NCI-H1417 treated with DMSO at 0.1 percent for 48 hours (cell line): ENCODE measurements at regions not wholly inside any gene's neighbourhood (a gene's known extent, or its start where the extent isn't known, plus 50 kb on each side); places are given as distances from the start of the nearest gene placed in this dataset.

Source experiments
- DNase-seq: peaks from one replicate; lab custom pipeline; 2025; lab: John Stamatoyannopoulos, UW

DNA sequence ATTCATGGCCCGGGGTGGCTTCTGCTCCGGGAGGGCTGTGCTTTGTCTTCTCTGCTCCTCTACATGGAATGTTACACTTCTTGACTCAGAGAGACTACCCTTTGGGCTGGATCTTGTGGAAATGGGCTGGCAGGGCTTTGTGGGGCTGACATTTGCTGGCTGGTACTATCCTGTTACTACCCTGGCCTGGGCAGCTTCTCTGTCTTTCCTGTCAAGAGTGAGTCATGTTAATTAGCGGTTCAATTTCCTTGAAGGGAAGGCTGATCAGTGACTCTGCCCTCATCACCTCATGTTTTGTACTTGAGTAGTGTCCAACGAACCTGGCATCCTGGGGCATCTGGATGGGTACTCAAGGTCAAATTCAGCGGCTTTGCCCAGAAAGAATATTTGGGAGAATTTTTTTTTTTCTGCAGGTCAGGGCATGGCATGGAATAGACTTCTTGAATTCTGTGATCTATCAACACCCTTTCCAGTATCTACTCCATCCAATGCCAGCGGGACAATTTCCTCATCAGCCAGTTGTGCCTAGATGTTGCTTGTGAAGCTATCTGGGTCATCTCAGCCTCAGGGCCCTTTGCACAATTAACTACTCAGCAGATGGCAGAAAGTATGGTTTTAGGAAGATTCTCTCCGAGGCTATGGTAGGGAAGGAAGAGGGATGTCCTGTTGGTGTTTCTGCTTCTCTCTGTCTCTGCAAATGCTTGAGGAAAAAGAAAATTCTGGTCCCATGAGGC, 140.5 kb upstream of the PLET1 start:
- DNase-seq: no peak

GRCh38 chr11:112403432-112403831, 142.8 kb upstream of the PLET1 start:
- no peak for DNase-seq

DNA sequence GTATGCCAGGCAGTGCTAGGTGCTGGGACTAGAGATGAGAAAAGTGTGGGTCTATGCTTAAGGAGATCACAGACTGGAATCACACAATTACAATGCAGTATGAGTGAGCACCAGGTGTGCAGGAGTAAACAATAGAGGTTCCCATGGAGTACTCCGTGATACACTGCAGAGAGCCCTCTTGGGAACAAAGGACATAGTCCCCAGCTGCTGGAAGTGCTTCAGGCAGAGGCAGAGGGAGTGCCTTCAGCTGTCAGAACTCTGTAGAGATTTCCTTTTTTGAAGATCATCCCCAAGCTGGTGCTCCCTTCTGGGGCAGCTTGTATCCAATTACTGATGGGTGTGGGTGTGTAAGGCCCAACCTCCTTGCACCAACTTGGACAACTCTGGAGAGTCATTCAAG, 143.5 kb upstream of the PLET1 start:
- DNase-seq: peak; percentile 77

DNA sequence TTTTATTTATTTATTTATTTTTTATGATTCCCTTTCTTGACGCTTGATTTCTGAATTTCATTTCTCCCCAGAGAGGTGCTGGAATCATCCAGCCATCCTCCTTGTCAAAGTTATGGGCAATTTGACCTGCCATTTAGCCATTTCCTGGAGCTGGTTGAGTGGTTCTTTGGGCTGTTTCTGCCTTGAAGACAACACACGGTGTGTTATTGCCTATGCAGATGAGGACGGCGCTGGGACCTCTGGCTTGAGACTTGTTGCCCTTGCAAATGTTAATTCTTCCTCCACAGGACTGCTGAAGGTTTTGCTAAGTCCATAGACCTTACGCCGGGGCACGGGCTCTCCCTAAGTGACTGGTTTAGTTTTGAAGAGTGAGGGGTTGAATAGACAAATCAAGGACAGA, 147.9 kb upstream of the PLET1 start:
- DNase-seq: no peak

DNA sequence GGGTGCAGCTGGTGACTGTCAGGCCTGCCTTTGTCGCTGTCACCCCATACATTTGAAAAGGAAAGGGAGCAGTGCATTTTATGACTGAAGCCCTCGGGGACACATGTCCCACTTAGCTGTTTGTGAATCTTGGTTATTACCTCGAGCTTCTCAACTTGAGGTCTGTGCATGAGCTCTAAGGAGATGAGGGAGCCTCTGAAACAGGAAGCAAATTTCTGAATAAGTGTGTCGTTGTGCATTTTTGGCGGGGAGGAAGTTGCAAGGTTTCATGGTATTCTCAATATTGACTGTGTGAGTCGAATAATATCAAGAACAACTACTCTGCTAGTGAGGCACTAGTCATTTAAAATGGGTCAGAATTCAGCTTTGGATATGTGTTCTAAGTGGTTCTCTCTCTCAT, 149.7 kb upstream of the PLET1 start:
- DNase-seq: no peak

DNA sequence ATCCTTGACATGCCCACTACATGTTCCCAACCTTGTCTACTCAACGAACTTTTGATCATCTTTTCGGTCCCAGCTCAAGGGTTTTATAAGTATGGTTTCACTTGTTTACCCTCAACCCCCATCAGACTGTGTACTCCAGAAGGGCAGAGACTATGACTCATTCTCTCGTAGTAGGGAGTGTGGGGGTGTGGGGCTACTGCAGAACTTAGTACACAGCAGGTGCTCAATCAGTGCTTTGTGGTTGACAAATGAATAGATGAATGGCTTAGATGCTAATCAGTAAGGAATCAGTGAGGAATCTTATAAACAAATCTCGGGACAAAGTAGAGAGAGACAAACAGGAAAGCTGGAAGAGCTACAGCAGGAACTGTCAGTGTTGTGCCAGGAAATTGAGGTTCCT, 151.7 kb upstream of the PLET1 start:
- no peak for DNase-seq

DNA sequence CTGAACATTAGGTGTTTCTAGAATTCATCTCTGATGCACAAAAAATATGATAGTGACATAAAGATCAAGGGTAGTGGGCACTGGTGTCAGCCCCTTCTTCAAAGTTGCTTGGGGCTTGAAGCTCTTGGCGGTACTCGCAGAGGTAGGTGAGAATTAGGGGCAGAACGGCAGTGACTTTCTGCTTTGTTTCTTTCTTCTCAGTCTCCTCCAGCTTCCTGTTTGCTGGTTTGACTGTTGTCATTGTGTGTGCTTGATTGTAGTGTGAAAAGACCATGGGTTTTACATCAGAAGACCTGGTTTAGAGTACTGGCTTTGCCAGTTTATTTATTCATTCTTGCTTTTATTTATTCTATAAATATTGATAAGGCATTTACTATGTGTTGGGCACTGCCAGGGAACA, 156.7 kb upstream of the PLET1 start:
- no peak for DNase-seq

GRCh38 chr11:112418438-112418837, 157.8 kb upstream of the PLET1 start:
- no peak for DNase-seq

GRCh38 chr11:112421879-112422278, 161.2 kb upstream of the PLET1 start:
- DNase-seq: no peak

DNA sequence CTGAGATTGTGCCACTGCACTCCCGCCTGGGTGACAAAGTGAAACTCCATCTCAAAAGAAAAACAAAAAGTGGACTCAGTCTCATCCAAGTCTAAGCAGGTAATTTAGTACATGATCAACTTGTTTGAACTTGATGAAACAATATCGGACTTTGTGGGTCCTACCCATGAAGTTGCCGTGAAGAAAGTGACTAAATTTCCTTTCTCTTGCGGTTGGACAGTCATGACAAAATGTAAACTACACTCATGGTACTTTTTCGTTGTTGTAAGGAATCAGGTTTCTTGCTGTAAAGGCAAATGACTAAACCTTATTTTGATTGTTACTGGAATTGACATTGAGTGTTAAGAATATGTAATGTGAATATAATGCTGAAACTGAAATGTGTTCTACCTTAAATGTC, 164.5 kb upstream of the PLET1 start:
- no peak for DNase-seq

- DNase-seq: no peak
Observed at GRCh38 chr11:112437096-112437495, 176.4 kb upstream of the PLET1 start.

DNA sequence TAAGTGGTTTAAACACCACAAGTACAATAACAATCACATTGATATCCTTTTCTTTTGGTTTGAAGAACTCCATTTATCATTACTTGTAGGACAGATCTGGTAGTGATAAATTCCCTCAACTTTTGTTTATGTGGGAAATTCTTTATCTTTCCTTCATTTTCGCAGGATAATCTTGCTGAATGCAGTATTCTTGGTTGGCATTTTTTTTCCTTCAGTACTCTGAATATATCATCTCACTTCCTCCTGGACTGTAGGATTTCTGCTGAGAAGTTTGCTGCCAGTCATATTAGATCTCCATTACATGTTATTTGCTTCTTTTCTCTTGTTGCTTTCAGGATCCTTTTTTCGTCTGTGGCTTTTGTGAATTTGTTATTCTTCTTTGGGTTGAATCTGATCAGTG, 179.0 kb upstream of the PLET1 start:
- DNase-seq: no peak

GRCh38 chr11:112440518-112440917, 179.9 kb upstream of the PLET1 start:
- DNase-seq: no peak

DNA sequence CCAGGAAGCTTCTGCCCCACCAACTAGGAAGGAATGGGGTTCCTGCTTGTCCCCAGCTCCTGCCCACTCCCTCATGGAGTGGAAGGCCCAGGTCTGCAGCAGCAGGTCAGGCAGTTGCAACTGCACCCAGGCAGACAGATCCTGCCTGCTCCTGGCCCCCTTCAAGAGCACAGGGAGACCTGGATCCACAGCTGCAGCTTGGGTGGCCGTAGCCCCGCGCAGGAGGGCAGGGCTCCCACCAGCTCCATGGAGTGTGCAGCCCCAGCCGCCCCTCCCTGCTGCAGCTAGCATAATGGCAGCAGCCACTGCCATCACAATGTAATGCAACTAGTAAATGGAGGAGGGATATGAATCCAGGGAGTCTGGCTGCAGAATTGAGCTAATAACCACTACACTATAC, 187.5 kb upstream of the PLET1 start:
- DNase-seq: no peak

GRCh38 chr11:112448806-112449205, 188.1 kb upstream of the PLET1 start:
- no peak for DNase-seq

GRCh38 chr11:112451250-112451649, 190.6 kb upstream of the PLET1 start:
- DNase-seq: no peak

- DNase-seq: no peak
Observed at GRCh38 chr11:112453601-112454577, 193.2 kb upstream of the PLET1 start.

GRCh38 chr11:112454841-112455240, 194.2 kb upstream of the PLET1 start:
- DNase-seq: no peak

- DNase-seq: no peak
Observed at GRCh38 chr11:112455791-112456190, 195.1 kb upstream of the PLET1 start.

GRCh38 chr11:112457532-112457931, 196.9 kb upstream of the PLET1 start:
- DNase-seq: no peak

DNA sequence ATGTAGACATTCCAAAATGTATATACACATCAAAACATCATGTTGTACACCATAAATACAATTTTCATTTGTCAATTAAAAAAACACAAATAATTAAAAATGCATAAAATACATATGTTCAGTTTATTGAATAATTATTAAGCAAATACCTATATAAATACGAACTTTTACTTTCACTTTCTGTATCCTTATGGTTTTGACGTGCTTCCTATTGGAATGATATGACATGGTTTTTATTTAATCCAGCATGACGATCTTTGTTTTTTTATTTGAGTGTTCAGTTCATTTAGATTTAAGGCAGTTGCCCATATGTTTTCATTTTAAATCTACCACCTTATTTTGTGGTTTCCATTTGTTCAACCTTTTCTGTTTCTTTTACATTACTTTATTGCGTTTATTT, 198.3 kb upstream of the PLET1 start:
- no peak for DNase-seq

- no peak for DNase-seq
Observed at GRCh38 chr11:112460141-112460540, 199.5 kb upstream of the PLET1 start.

GRCh38 chr11:112464949-112465348, 204.3 kb upstream of the PLET1 start:
- DNase-seq: no peak
